ENCODE measurements at regions not wholly inside any gene's neighbourhood (a gene's known extent, or its start where the extent isn't known, plus 50 kb on each side); places are given as distances from the start of the nearest gene placed in this dataset.

DNA sequence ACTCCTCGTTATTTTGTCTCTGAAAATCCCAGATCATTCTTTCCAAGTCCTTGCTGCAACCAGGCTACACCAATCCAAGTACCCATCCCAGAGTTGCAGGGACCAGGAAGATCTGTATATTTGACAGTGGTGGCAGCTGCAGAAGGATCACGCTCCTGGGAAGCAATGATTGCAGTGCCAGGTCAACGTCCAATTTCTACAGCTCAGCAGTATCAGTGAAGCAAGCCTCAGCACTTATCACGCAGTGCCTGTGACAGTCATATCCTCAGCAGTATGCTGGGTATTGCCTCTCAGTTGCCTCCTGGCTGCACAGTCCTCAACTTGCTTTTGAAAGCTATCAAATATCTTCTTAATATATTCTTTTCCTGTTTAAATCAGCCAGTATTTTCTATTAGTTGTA lies 66.7 kb downstream of the BARHL2 start:
- H3K4me1 Mint-ChIP-seq = no peaks in the 10 kb centered on the region
- peaks cover 3% of the 10 kb centered on the region for H3K9me3 Mint-ChIP-seq
- no peak overlapping the region for H3K4me3 Mint-ChIP-seq
- no peak for ATAC-seq
- H3K27me3 Mint-ChIP-seq = peaks cover 5% of the 10 kb centered on the region
- no peak overlapping the region for H3K27ac Mint-ChIP-seq
- no peak for DNase-seq
- H3K36me3 Mint-ChIP-seq (ENCODE audit: low read depth) = no peaks in the 10 kb centered on the region

DNA sequence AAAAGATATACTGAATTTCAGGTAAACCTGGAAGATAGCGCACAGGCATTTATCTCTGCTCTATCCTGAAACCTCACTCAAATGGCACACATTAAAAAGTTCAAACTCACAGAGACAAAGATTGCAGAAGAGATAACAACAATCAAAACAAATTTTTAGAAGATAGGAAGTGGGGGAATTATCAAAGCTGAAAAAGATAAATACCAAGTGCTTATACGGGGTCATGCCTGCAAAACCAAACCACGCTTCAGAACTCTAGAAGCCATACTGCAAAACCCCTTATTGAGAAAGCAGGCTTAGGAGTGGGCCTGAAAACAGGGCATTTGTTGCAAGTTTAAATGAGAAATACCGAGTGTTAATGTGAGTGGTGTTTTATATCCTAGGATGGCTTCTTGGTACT lies 76.8 kb downstream of the BARHL2 start:
- DNase-seq (no peak), ATAC-seq (no peak)
- Mint-ChIP-seq H3K9me3 (peaks cover 3% of the 10 kb centered on the region), H3K4me3 (no peak overlapping the region), H3K4me1 (no peaks in the 10 kb centered on the region), H3K36me3 (ENCODE audit: low read depth) (no peaks in the 10 kb centered on the region), H3K27me3 (peaks cover 17% of the 10 kb centered on the region), H3K27ac (no peak overlapping the region)

DNA sequence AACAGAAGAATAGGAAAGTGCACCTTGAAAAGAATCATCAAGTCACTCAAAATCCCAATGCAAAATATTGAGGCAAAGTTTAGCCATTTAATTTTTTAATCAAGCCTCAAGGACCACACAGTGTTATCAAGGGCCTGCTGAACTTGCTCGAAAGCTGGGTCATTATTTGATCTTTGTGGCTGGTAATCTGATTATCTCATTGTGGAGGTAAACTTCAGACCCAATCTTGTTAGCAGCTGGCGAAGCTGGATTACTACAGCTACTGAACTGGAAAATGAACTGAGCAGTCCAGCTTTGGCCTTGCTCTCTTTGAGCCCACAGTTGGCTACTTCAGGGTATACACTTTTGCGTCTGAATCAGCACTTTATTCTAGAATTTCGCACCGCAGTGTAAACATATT lies 94.4 kb downstream of the BARHL2 start:
- H3K4me3 Mint-ChIP-seq = no peak overlapping the region
- H3K27ac Mint-ChIP-seq = no peak overlapping the region
- peaks cover 7% of the 10 kb centered on the region for H3K27me3 Mint-ChIP-seq
- H3K36me3 Mint-ChIP-seq (ENCODE audit: low read depth) = no peaks in the 10 kb centered on the region
- no peaks in the 10 kb centered on the region for H3K4me1 Mint-ChIP-seq
- no peaks in the 10 kb centered on the region for H3K9me3 Mint-ChIP-seq
- DNase-seq (no peak), ATAC-seq (no peak)

DNA sequence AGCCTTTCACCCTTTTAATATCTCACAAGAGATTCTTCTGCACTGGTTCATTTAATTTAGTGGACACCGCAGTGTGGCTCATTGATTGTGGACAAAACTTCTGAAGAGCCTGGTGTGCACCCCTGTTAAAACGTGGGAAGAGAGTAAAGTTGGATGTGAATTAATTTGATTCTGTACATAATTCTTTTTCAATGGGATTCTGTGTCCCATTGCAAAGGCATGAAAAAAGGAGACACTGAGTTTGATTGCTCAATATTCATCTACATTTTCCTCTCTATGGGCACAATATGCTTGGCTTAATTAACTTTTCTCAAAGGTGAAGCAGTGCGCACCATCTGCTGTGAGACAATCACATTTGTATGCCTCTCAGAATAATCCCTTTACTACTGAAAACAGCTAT lies 95.1 kb downstream of the BARHL2 start:
- no peaks in the 10 kb centered on the region for H3K4me1 Mint-ChIP-seq
- peaks cover 7% of the 10 kb centered on the region for H3K27me3 Mint-ChIP-seq
- H3K27ac Mint-ChIP-seq = no peak overlapping the region
- no peak for DNase-seq
- no peaks in the 10 kb centered on the region for H3K9me3 Mint-ChIP-seq
- no peak for ATAC-seq
- H3K4me3 Mint-ChIP-seq = no peak overlapping the region
- no peaks in the 10 kb centered on the region for H3K36me3 Mint-ChIP-seq (ENCODE audit: low read depth)

DNA sequence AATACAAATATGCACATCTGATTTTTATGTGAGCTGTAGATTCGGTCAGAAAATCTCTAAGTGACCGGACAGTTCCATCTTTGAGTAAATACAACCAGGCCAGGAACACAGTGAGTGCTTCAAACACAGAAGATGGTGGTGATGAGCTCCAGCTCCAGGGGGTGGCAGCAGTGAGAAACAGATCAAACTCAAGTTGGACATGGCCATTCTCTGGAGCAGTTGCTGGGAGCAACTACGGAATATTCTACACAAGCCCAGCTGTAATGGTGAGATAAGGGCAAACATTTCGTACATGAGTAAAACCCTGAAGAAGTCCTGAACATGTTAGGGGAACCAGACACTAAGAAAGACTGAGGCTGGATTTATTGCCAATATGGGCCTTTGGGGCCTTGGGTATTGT lies 100.7 kb downstream of the BARHL2 start:
- Mint-ChIP-seq H3K27me3 (peaks cover 6% of the 10 kb centered on the region), H3K36me3 (ENCODE audit: low read depth) (no peaks in the 10 kb centered on the region), H3K27ac (no peak overlapping the region), H3K4me1 (no peaks in the 10 kb centered on the region), H3K4me3 (no peak overlapping the region), H3K9me3 (no peaks in the 10 kb centered on the region)
- no peak for DNase-seq
- no peak for ATAC-seq

DNA sequence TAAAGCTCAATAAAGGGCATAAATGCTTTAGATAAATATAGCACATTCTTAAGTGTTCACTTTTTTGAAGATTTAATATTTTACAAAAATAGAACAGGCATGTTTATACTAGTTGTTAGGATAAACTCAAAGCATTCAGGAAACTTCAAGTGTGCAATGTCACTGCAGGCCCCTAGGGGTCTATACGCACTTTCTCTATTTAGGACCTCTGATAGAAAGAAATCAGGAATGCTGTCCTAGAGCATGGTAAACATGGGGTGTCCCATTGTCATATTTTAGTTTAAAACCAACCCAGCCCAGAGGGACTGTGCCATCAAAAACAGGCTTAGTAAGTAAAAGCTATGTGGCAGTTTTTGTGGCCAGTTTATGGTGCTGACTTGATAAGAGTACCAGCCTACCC lies 102.2 kb downstream of the BARHL2 start:
- Mint-ChIP-seq H3K36me3 (ENCODE audit: low read depth) (no peaks in the 10 kb centered on the region), H3K9me3 (no peaks in the 10 kb centered on the region), H3K27ac (no peak overlapping the region), H3K4me1 (no peaks in the 10 kb centered on the region), H3K27me3 (peaks cover 8% of the 10 kb centered on the region), H3K4me3 (no peak overlapping the region)
- DNase-seq = no peak
- ATAC-seq = no peak

DNA sequence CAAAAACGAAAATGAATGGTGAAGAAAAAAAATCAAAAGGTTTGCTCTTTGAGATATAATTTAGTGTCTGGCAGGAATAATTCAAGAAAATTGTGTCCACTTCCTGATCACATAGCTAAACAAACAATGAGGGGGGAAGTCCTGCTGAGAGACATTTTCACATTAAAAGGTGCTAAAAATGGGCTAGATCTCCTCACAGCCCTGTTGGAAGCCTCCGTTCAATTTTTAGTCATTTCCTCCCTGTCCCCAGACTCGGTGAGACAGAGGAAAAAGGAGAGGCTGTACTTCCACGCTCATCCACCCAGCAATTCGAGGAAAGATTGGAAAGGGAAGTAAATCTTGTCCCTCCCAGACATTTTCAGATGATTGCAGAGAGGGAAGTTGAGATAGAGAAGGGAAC lies 103.7 kb downstream of the BARHL2 start:
- ATAC-seq = no peak
- H3K27me3 Mint-ChIP-seq = peaks cover 6% of the 10 kb centered on the region

DNA sequence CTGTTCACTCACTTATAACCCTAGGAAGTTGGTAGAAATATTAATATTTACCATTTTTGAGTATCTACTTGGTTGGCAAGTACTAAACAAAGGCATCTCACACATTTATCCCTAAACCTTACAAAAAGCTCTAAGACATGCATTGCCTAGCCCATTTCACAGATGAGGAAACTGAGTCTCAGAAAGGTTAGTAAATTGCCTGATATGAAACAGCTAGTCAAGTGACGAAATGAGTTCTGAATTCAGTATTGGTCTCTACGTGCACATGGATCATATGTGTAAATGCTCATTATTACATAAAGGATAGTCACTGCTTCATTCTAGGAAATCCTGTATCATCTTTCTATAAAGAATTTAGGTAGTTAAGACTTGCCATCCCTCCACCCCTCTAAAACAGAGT lies 105.1 kb downstream of the BARHL2 start:
- Mint-ChIP-seq H3K4me1 (no peaks in the 10 kb centered on the region), H3K27me3 (peaks cover 6% of the 10 kb centered on the region), H3K27ac (no peak overlapping the region), H3K9me3 (no peaks in the 10 kb centered on the region), H3K4me3 (no peak overlapping the region), H3K36me3 (ENCODE audit: low read depth) (no peaks in the 10 kb centered on the region)
- DNase-seq (no peak), ATAC-seq (no peak)

More for the DNA sequence above, 103.7 kb downstream of the BARHL2 start:
- Mint-ChIP-seq H3K27ac (no peak overlapping the region), H3K9me3 (no peaks in the 10 kb centered on the region), H3K36me3 (ENCODE audit: low read depth) (no peaks in the 10 kb centered on the region), H3K4me1 (no peaks in the 10 kb centered on the region), H3K4me3 (no peak overlapping the region)
- DNase-seq = no peak

DNA sequence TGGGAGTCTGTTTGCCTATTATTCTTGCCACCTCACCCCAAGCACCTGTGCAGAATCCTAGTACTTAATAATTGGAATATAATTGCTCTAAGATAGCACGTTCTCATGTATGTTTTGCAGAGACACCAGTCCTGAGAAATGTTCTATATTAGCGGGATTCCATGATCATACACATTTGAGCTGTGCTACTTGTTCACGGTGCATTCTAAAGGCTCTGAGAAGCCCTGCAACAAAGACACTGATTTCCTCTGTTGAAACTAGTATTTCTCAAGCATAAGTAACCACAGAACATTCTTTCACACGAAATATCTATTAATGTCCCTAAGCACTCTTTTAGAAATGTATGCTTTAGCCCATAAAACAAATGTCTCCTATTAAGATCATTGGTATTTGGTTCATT lies 109.4 kb downstream of the BARHL2 start:
- H3K36me3 Mint-ChIP-seq (ENCODE audit: low read depth) = no peaks in the 10 kb centered on the region
- DNase-seq (no peak), ATAC-seq (no peak)
- no peaks in the 10 kb centered on the region for H3K9me3 Mint-ChIP-seq
- H3K27me3 Mint-ChIP-seq = peaks cover 4% of the 10 kb centered on the region
- no peak overlapping the region for H3K27ac Mint-ChIP-seq
- H3K4me1 Mint-ChIP-seq = no peaks in the 10 kb centered on the region
- H3K4me3 Mint-ChIP-seq = no peak overlapping the region

DNA sequence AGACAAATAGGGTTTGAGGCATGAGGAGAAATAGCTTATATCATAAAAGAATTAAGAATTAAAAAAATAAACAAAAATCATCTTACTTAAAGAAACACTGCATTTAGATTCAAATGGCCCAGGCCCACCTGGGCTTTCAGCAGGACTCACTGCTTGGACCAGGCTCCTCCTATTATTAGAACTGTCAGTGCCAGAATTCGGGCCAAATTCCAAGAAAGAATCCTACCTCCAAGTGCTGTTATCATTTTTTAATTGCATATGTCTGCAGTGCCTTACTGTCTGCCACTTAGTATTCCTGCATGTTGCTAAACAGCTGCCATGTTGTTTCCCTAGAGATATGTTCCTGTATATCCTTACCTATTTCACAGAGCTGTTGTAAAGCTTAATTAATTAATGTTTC lies 112.0 kb downstream of the BARHL2 start:
- H3K9me3 Mint-ChIP-seq = no peaks in the 10 kb centered on the region
- H3K4me3 Mint-ChIP-seq = no peak overlapping the region
- H3K4me1 Mint-ChIP-seq = no peaks in the 10 kb centered on the region
- DNase-seq = no peak
- no peaks in the 10 kb centered on the region for H3K27me3 Mint-ChIP-seq
- no peaks in the 10 kb centered on the region for H3K36me3 Mint-ChIP-seq (ENCODE audit: low read depth)
- ATAC-seq = no peak
- H3K27ac Mint-ChIP-seq = no peak overlapping the region

DNA sequence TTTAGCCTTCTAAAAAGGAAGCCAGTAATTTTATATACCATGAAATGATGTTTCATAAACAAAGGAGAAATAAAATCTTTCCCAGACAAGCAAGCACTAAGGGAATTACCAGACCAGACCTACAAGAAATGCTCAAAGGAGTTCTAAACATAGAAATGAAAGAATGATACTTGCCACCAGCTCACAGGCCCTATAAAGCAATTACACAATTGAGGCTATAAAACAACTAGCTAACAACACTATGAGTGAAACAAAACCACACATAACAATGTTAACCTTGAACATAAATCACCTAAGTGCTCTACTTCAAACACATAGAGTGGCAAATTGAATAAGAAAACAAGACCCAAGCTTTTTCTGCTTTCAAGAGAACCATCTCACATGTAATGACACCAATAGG lies 123.8 kb downstream of the BARHL2 start:
- Mint-ChIP-seq H3K27ac (no peak overlapping the region), H3K9me3 (peaks cover 18% of the 10 kb centered on the region)

DNA sequence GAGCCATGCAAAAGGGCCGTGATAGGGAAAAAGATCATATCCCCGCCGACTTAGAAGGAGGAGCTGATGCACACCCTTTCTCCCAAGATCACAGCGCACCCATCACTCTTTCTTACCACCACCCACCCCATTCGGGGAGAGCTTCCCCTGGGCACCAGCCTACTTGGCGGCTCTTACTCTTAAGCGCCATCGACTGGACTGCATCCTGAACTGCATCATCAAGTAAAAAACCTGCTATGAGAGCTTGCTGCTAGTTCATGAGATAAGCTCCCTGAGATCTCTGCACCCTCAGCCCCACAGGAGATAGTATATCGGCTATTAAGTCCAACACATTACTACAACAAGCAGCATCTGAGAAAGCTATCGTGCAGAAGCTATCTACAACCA lies 125.1 kb downstream of the BARHL2 start:
- no peak for ATAC-seq
- no peak overlapping the region for H3K4me3 Mint-ChIP-seq
- no peak overlapping the region for H3K27ac Mint-ChIP-seq
- H3K27me3 Mint-ChIP-seq = peaks cover 12% of the 10 kb centered on the region
- peaks cover 2% of the 10 kb centered on the region for H3K36me3 Mint-ChIP-seq (ENCODE audit: low read depth)
- no peaks in the 10 kb centered on the region for H3K4me1 Mint-ChIP-seq
- peaks cover 18% of the 10 kb centered on the region for H3K9me3 Mint-ChIP-seq
- no peak for DNase-seq

More for the DNA sequence above, 123.8 kb downstream of the BARHL2 start:
- peaks cover 2% of the 10 kb centered on the region for H3K36me3 Mint-ChIP-seq (ENCODE audit: low read depth)
- no peaks in the 10 kb centered on the region for H3K4me1 Mint-ChIP-seq
- DNase-seq (no peak), ATAC-seq (no peak)
- H3K27me3 Mint-ChIP-seq = peaks cover 14% of the 10 kb centered on the region
- no peak overlapping the region for H3K4me3 Mint-ChIP-seq

DNA sequence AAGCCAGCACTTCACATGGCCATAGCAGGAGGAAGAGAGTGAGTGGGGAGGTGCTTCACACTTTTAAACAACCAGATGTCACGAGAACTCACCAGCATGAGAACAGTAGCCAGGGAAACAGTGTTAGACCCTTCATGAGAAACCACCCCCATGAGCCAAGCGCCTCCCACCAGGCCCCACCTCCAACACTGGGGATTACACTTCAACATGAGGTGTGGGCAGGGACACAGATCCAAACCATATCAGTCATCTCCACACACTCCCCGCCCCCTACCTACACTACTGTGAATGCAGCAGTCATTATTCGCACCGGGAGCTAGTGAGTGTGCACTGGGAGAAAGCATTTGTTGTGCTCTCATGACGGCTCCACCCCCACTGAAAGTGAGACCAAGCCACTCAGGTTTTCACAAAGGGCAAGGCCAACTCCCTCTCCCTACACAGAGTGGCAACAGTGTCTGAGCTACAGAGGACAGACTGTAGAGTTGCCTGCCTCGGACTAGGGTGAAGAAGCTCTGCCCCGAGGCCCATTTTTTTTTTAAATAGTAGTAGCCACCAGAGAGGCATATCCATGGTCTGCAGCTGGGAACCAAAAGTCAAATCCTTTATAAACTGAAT lies 125.6 kb downstream of the BARHL2 start:
- no peak overlapping the region for H3K27ac Mint-ChIP-seq
- H3K36me3 Mint-ChIP-seq (ENCODE audit: low read depth) = peaks cover 2% of the 10 kb centered on the region
- no peak overlapping the region for H3K4me3 Mint-ChIP-seq
- H3K9me3 Mint-ChIP-seq = peaks cover 18% of the 10 kb centered on the region
- no peaks in the 10 kb centered on the region for H3K4me1 Mint-ChIP-seq
- H3K27me3 Mint-ChIP-seq = peaks cover 12% of the 10 kb centered on the region
- ATAC-seq (no peak), DNase-seq (no peak)

DNA sequence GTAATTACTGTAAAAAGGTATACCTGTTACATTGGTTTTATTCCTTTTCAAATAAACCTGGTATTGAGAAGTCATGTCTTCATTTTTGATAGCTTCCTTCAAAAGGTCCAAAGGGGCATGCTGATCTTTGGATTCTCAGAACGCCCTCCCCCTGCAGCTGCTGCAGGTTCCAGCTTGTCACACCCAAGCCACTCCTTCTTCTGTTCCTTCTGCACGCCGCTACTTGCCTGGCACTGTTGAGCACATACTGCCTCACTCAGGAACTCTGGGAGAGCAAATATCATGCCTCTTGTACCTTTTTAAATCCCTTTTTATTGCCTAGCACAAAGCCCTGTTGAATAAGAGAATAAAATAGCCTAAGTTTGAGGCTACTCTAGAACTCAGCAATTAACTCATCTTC lies 136.9 kb downstream of the BARHL2 start:
- H3K4me1 Mint-ChIP-seq = no peaks in the 10 kb centered on the region

DNA sequence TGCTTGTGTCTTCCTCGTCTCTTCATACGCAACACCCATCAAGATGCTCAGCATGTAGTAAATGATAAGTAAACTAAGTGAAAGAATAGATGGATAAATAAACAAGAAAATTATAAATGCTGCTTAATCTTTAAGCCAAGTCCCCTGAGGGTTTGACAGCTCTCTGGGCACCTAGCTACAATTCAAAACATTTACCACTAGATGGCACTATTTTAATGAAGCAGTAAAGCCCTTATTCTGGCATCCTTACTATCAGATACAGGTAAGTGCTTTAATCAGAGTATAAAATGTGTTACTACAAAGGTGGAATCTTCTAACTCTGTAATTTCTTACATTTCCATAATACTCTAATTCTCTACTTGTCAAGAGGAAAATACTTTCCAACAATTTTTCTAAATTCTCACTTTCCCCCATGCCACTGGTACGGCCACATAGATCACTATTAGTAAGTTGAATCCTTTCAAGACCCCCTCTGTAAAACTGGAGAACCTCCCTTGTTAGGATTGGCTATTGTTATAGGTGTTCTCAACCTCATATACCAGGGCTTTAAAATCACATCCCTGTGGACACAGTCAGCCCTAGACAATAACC lies 137.8 kb downstream of the BARHL2 start:
- H3K9me3 Mint-ChIP-seq = no peaks in the 10 kb centered on the region
- H3K4me1 Mint-ChIP-seq = no peaks in the 10 kb centered on the region
- DNase-seq (no peak), ATAC-seq (no peak)
- H3K36me3 Mint-ChIP-seq (ENCODE audit: low read depth) = no peaks in the 10 kb centered on the region
- no peak overlapping the region for H3K27ac Mint-ChIP-seq
- H3K4me3 Mint-ChIP-seq = no peak overlapping the region
- H3K27me3 Mint-ChIP-seq = peaks cover 5% of the 10 kb centered on the region

More for the DNA sequence above, 136.9 kb downstream of the BARHL2 start:
- ATAC-seq (no peak), DNase-seq (no peak)
- Mint-ChIP-seq H3K27me3 (peaks cover 5% of the 10 kb centered on the region), H3K27ac (no peak overlapping the region), H3K4me3 (no peak overlapping the region), H3K9me3 (no peaks in the 10 kb centered on the region), H3K36me3 (ENCODE audit: low read depth) (no peaks in the 10 kb centered on the region)
